SK-N-SH (cell line): ENCODE measurements at regions not wholly inside any gene's neighbourhood (a gene's known extent, or its start where the extent isn't known, plus 50 kb on each side); places are given as distances from the start of the nearest gene placed in this dataset.

Source experiments
- EP300 ChIP-seq, 2 experiments: IDR thresholded peaks; 2 replicates each; pipeline versions ENCODE4 v1.4.0 to v1.6.1; 2012; ENCODE audit warnings: borderline replicate concordance in 1 of 2, low read depth in 1 of 2, low read length in 1 of 2
- GATA2 ChIP-seq: sonication (generic); formaldehyde crosslinking; IDR thresholded peaks from 2 replicates; pipeline ENCODE4 v1.5.0; 2020; ENCODE audit warnings: mild to moderate bottlenecking, missing genetic modification reagents

DNA sequence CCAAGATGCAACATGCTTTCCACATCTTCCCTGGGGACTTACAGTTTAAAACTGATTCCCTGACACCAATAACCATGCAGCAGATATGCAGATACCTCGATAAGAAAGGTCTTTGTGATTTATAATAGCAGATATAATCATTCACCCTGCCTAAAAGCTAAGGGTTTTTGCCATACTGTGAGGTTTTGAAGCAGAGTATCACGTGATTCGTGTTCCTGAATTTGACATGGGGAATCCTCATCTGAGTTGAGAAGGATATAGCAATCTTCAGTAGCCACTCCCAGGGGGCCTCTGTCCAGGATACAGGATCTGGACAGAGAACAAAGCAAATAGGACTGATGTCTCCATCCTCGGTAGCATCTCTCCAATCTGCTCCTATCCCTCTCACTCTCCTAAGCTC, 79.1 kb upstream of the SDK2 start:
- TF ChIP-seq EP300 (IDR thresholded peaks at IDR 0.05; ENCODE audit: borderline replicate concordance in 1 of 2, low read depth in 1 of 2, low read length in 1 of 2) (no peak), GATA2 (CRISPR knock-in tag) (peak; percentile 24; the same call in 1 of the 2 replicates)
